ENCODE measurements at regions not wholly inside any gene's neighbourhood (a gene's known extent, or its start where the extent isn't known, plus 50 kb on each side); places are given as distances from the start of the nearest gene placed in this dataset.

GRCh38 chr10:2985729-2986232, 81.6 kb upstream of the PFKP start:
- no peak overlapping the region for H3K4me2 ChIP-seq (ENCODE audit: insufficient read depth, insufficient read length, low read length)
- H2BK20ac ChIP-seq (ENCODE audit: low read depth, low read length, poor library complexity, severe bottlenecking) = no peak overlapping the region
- no peak overlapping the region for H3K23ac ChIP-seq (ENCODE audit: insufficient read length, low read depth, low read length)
- H3K23me2 ChIP-seq (ENCODE audit: insufficient read length, low read depth, low read length, poor library complexity, severe bottlenecking) = no peaks in the 10 kb centered on the region
- H3K4me1 Mint-ChIP-seq = peaks cover 18 to 23% of the 10 kb centered on the region in 2 experiments
- H3K18ac ChIP-seq (ENCODE audit: insufficient read length, low read depth, low read length) = no peak overlapping the region
- H4K8ac ChIP-seq (replicated peaks; ENCODE audit: insufficient read length, low read depth, low read length) = no peak overlapping the region
- peaks cover 6 to 7% of the 10 kb centered on the region in 2 experiments; a peak in 4 of 5 replicates for H3K9me3 Mint-ChIP-seq
- TF ChIP-seq CTCF (conservative IDR thresholded peaks at IDR 0.05) = no peak
- no peak overlapping the region for H4K5ac ChIP-seq (ENCODE audit: insufficient read length, low read depth, low read length)
- H3K9me3 ChIP-seq (ENCODE audit: control insufficient read depth, low read depth, low read length) = no peaks in the 10 kb centered on the region
- H3K36me3 Mint-ChIP-seq (ENCODE audit: insufficient read depth in 1 of 3, low read depth in 3 of 3) = peaks cover 0 to 5% (median 0%) of the 10 kb centered on the region in 3 experiments; a peak in 2 of 7 replicates
- no peak overlapping the region for H3K14ac ChIP-seq (ENCODE audit: insufficient read depth, low read length)
- no peak overlapping the region for H3K9ac ChIP-seq (ENCODE audit: extremely low read depth, insufficient read length, low read length)
- H4K91ac ChIP-seq (ENCODE audit: insufficient read length, low read depth, low read length) = no peak overlapping the region
- no peaks in the 10 kb centered on the region for H3K79me1 ChIP-seq (ENCODE audit: insufficient read depth, low read depth, low read length, poor library complexity, severe bottlenecking)
- H3K27ac Mint-ChIP-seq = no peak overlapping the region
- H2AK5ac ChIP-seq (ENCODE audit: insufficient read length, low read length) = no peak overlapping the region
- no peak overlapping the region for H2BK12ac ChIP-seq (ENCODE audit: insufficient read length, low read depth, low read length)
- peaks cover 3% of the 10 kb centered on the region for H3K27me3 Mint-ChIP-seq (ENCODE audit: low read depth)
- no peak overlapping the region for H2BK120ac ChIP-seq (ENCODE audit: low read depth, low read length, poor library complexity, severe bottlenecking)
- DNase-seq = peak; percentile 45
- H3K79me2 ChIP-seq (ENCODE audit: insufficient read depth, low read length) = no peaks in the 10 kb centered on the region
- no peak overlapping the region for H2AFZ ChIP-seq (ENCODE audit: low read length)
- no peak overlapping the region for H2BK5ac ChIP-seq (ENCODE audit: insufficient read length, low read length)
- H3K4ac ChIP-seq (ENCODE audit: low read depth, low read length) = no peak overlapping the region
- no peaks in the 10 kb centered on the region for H3K27me3 ChIP-seq (ENCODE audit: insufficient read depth, low read length)
- H3K4me3 Mint-ChIP-seq = no peak overlapping the region
- H3K27ac ChIP-seq (ENCODE audit: insufficient read length, low read depth, low read length) = no peak overlapping the region
- no peak overlapping the region for H3K56ac ChIP-seq (ENCODE audit: insufficient read length, low read depth, low read length)
- WGBS (ENCODE audit: extremely low coverage, insufficient read length, low lambda C conversion rate) = no CpG with 5 or more reads among the region's 11 CpGs
- H3K4me1 ChIP-seq (ENCODE audit: insufficient read depth, low read length) = no peaks in the 10 kb centered on the region; the same call in 1 of the 2 replicates
- no peak overlapping the region for H3T11ph ChIP-seq (ENCODE audit: low read length)
- H2BK15ac ChIP-seq (ENCODE audit: low read depth, low read length) = no peak overlapping the region
- no peaks in the 10 kb centered on the region for H4K20me1 ChIP-seq (ENCODE audit: control insufficient read depth, insufficient read depth, insufficient read length)
